ENCODE measurements at regions not wholly inside any gene's neighbourhood (a gene's known extent, or its start where the extent isn't known, plus 50 kb on each side); places are given as distances from the start of the nearest gene placed in this dataset.

GRCh38 chr9:24953070-24953469 is 407.4 kb upstream of the IZUMO3 start:
- no peak for TF ChIP-seq HDGF (IDR thresholded peaks at IDR 0.05; ENCODE audit: borderline replicate concordance)
- TF ChIP-seq TARDBP (IDR thresholded peaks at IDR 0.05), result no peak
- TF ChIP-seq NFRKB (IDR thresholded peaks at IDR 0.05), result no peak
- TF ChIP-seq SP1 (IDR thresholded peaks at IDR 0.05), result no peak
- TF ChIP-seq, protein P1, sequence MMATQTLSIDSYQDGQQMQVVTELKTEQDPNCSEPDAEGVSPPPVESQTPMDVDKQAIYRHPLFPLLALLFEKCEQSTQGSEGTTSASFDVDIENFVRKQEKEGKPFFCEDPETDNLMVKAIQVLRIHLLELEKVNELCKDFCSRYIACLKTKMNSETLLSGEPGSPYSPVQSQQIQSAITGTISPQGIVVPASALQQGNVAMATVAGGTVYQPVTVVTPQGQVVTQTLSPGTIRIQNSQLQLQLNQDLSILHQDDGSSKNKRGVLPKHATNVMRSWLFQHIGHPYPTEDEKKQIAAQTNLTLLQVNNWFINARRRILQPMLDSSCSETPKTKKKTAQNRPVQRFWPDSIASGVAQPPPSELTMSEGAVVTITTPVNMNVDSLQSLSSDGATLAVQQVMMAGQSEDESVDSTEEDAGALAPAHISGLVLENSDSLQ (IDR thresholded peaks at IDR 0.05), result no peak
- no peak for TF ChIP-seq FOXA1 (IDR thresholded peaks at IDR 0.05)
- TF ChIP-seq SUZ12 (IDR thresholded peaks at IDR 0.05), result no peak
- no peak for TF ChIP-seq BHLHE40 (IDR thresholded peaks at IDR 0.05; ENCODE audit: borderline replicate concordance)

Measured in HEK293T (cell line).